GM12878 (cell line): ENCODE measurements at regions not wholly inside any gene's neighbourhood (a gene's known extent, or its start where the extent isn't known, plus 50 kb on each side); places are given as distances from the start of the nearest gene placed in this dataset.

ENCODE experiments used
- CHD2 ChIP-seq: IDR thresholded peaks from 2 replicates; pipeline ENCODE4 v1.6.1; 2011; ENCODE audit warnings: low read depth, low read length, improper control_type of control experiment, borderline replicate concordance
- CTCF ChIP-seq, 3 experiments: IDR thresholded peaks in 2 of 3; conservative IDR thresholded peaks in 1 of 3; 2 replicates each; pipeline ENCODE4 v1.5.1; 2011; ENCODE audit warnings: low read depth in 3 of 3, low read length in 3 of 3, mild to moderate bottlenecking in 3 of 3, control low read depth in 2 of 3, moderate library complexity in 2 of 3, inconsistent platforms in 1 of 3, mixed read lengths in 1 of 3; ENCODE audit not compliant: control insufficient read depth in 2 of 3, insufficient read depth in 1 of 3; ENCODE audit errors: extremely low read depth in 1 of 3
- DPF2 ChIP-seq: fragments of 450-650 bp; IDR thresholded peaks from 2 replicates; pipeline ENCODE4 v1.6.1; 2017; ENCODE audit warnings: mild to moderate bottlenecking
- EP300 ChIP-seq, 2 experiments: fragments of 150-350 bp in 1 of 2; IDR thresholded peaks; 2 replicates each; pipeline ENCODE4 v1.6.1; 2011 to 2012; ENCODE audit warnings: low read depth in 2 of 2, low read length in 2 of 2, borderline replicate concordance in 1 of 2, improper control_type of control experiment in 1 of 2, inconsistent platforms in 1 of 2; ENCODE audit not compliant: control insufficient read depth in 1 of 2
- EZH2 ChIP-seq: IDR thresholded peaks from 2 replicates; pipeline ENCODE4 v1.6.1; 2012; ENCODE audit warnings: low read depth, mild to moderate bottlenecking, control low read depth, inconsistent platforms, low read length, borderline replicate concordance; ENCODE audit not compliant: control insufficient read depth
- FOXM1 ChIP-seq: IDR thresholded peaks from 2 replicates; pipeline ENCODE4 v1.6.1; 2012; ENCODE audit warnings: low read depth, mild to moderate bottlenecking, inconsistent platforms, low read length, moderate library complexity
- MYB ChIP-seq: fragments of 150-350 bp; IDR thresholded peaks from 2 replicates; pipeline ENCODE4 v1.6.1; 2014; ENCODE audit warnings: mild to moderate bottlenecking, low read depth, low read length, borderline replicate concordance
- POLR2A ChIP-seq: IDR thresholded peaks from 2 replicates; pipeline ENCODE4 v1.6.1; 2011; ENCODE audit warnings: low read depth, mild to moderate bottlenecking, low read length
- POLR2AphosphoS5 ChIP-seq: IDR thresholded peaks from 2 replicates; pipeline ENCODE4 v1.6.1; 2011; ENCODE audit warnings: mild to moderate bottlenecking, low read length, inconsistent platforms
- PRDM15 ChIP-seq: fragments of 450-650 bp; formaldehyde crosslinking; IDR thresholded peaks from 2 replicates; pipeline ENCODE4 v1.4.0; 2020; ENCODE audit warnings: mild to moderate bottlenecking, moderate library complexity
- ZNF217 ChIP-seq: fragments of 450-650 bp; IDR thresholded peaks from 2 replicates; pipeline ENCODE4 v1.6.1; 2017; ENCODE audit warnings: antibody characterized with exemption, mild to moderate bottlenecking
- ZNF24 ChIP-seq: fragments of 450-650 bp; IDR thresholded peaks from 2 replicates; pipeline ENCODE4 v1.6.1; 2017; ENCODE audit warnings: antibody characterized with exemption, mild to moderate bottlenecking

GRCh38 chr13:112212533-112212932, 145.6 kb downstream of the SOX1 start:
- TF ChIP-seq CTCF (IDR thresholded peaks at IDR 0.05 in 2 of 3, conservative IDR thresholded peaks at IDR 0.05 in 1 of 3; ENCODE audit: control insufficient read depth in 2 of 3, extremely low read depth in 1 of 3, insufficient read depth in 1 of 3, low read depth in 3 of 3, low read length in 3 of 3), result no peak
- TF ChIP-seq POLR2A, result no peak
- TF ChIP-seq FOXM1, result no peak
- no peak for TF ChIP-seq DPF2
- no peak for TF ChIP-seq ZNF24
- no peak for TF ChIP-seq EZH2
- no peak for TF ChIP-seq PRDM15 (CRISPR knock-in tag)
- no peak for TF ChIP-seq MYB
- TF ChIP-seq ZNF217, result no peak
- no peak for TF ChIP-seq EP300 (IDR thresholded peaks at IDR 0.05; ENCODE audit: borderline replicate concordance in 1 of 2, control insufficient read depth in 1 of 2, low read depth in 2 of 2, low read length in 2 of 2)
- no peak for TF ChIP-seq CHD2
- no peak for TF ChIP-seq POLR2AphosphoS5
